H9 (cell line): ENCODE measurements at regions not wholly inside any gene's neighbourhood (a gene's known extent, or its start where the extent isn't known, plus 50 kb on each side); places are given as distances from the start of the nearest gene placed in this dataset.

Experiments used
- DNase-seq: peaks from one replicate; pipeline ENCODE4 v3.0.0-alpha.2; 2017
- H2AFZ ChIP-seq: one replicate; pipeline ENCODE4 v1.6.1; 2013; ENCODE audit warnings: mild to moderate bottlenecking, low read length, control low read depth, moderate library complexity
- H2AK5ac ChIP-seq: 2 replicates; pipeline ENCODE4 v1.6.1; 2013; ENCODE audit warnings: low read length, control low read depth, mixed read lengths; ENCODE audit not compliant: insufficient read length
- H2BK120ac ChIP-seq: one replicate; pipeline ENCODE4 v1.6.1; 2013; ENCODE audit warnings: low read depth, mild to moderate bottlenecking, low read length, control low read depth, inconsistent platforms; ENCODE audit not compliant: poor library complexity, severe bottlenecking
- H2BK12ac ChIP-seq: 2 replicates; pipeline ENCODE4 v1.6.1; 2013; ENCODE audit warnings: low read length, control low read depth, mixed read lengths, low read depth; ENCODE audit not compliant: insufficient read length
- H2BK15ac ChIP-seq: 2 replicates; pipeline ENCODE4 v1.6.1; 2013; ENCODE audit warnings: low read depth, low read length, control low read depth
- H2BK20ac ChIP-seq: one replicate; pipeline ENCODE4 v1.6.1; 2013; ENCODE audit warnings: low read depth, mild to moderate bottlenecking, low read length, control low read depth, inconsistent platforms; ENCODE audit not compliant: poor library complexity, severe bottlenecking
- H2BK5ac ChIP-seq: 2 replicates; pipeline ENCODE4 v1.6.1; 2013; ENCODE audit warnings: low read length, control low read depth, mixed read lengths; ENCODE audit not compliant: insufficient read length
- H3K14ac ChIP-seq: 2 replicates; pipeline ENCODE4 v1.6.1; 2013; ENCODE audit warnings: low read length, control low read depth; ENCODE audit not compliant: insufficient read depth
- H3K18ac ChIP-seq: 2 replicates; pipeline ENCODE4 v1.6.1; 2013; ENCODE audit warnings: low read depth, mild to moderate bottlenecking, mixed read lengths, low read length, control low read depth; ENCODE audit not compliant: insufficient read length
- H3K23ac ChIP-seq: 2 replicates; pipeline ENCODE4 v1.6.1; 2013; ENCODE audit warnings: low read length, control low read depth, mixed read lengths, low read depth; ENCODE audit not compliant: insufficient read length
- H3K23me2 ChIP-seq: 2 replicates; pipeline ENCODE4 v1.6.1; 2013; ENCODE audit warnings: low read depth, mild to moderate bottlenecking, mixed read lengths, low read length, control low read depth; ENCODE audit not compliant: insufficient read length, poor library complexity, severe bottlenecking
- H3K27ac ChIP-seq: 2 replicates; pipeline ENCODE4 v1.5.1; 2013; ENCODE audit warnings: low read length, control low read depth, mixed read lengths, low read depth; ENCODE audit not compliant: insufficient read length
- H3K27me3 ChIP-seq: 2 replicates; pipeline ENCODE4 v1.6.1; 2013; ENCODE audit warnings: low read length, control low read depth, inconsistent platforms; ENCODE audit not compliant: insufficient read depth
- H3K4ac ChIP-seq: 2 replicates; pipeline ENCODE4 v1.6.1; 2013; ENCODE audit warnings: low read depth, mild to moderate bottlenecking, control low read depth, inconsistent platforms, low read length, moderate library complexity
- H3K4me1 ChIP-seq: 2 replicates; pipeline ENCODE4 v1.6.1; 2013; ENCODE audit warnings: low read length, control low read depth, inconsistent platforms; ENCODE audit not compliant: insufficient read depth
- H3K4me2 ChIP-seq: 2 replicates; pipeline ENCODE4 v1.6.1; 2013; ENCODE audit warnings: low read length, control low read depth, mixed read lengths; ENCODE audit not compliant: insufficient read length, insufficient read depth
- H3K56ac ChIP-seq: 2 replicates; pipeline ENCODE4 v1.6.1; 2013; ENCODE audit warnings: low read depth, mild to moderate bottlenecking, mixed read lengths, low read length, control low read depth; ENCODE audit not compliant: insufficient read length
- H3K79me1 ChIP-seq: 2 replicates; pipeline ENCODE4 v1.6.1; 2013; ENCODE audit warnings: low read depth, mild to moderate bottlenecking, moderate library complexity, low read length, control low read depth, inconsistent platforms; ENCODE audit not compliant: insufficient read depth, poor library complexity, severe bottlenecking
- H3K79me2 ChIP-seq: 2 replicates; pipeline ENCODE4 v1.6.1; 2013; ENCODE audit warnings: low read length, control low read depth, inconsistent platforms; ENCODE audit not compliant: insufficient read depth
- H3K9ac ChIP-seq: 2 replicates; pipeline ENCODE4 v1.6.1; 2013; ENCODE audit warnings: low read length, control low read depth, mixed read lengths; ENCODE audit not compliant: insufficient read length; ENCODE audit errors: extremely low read depth
- H3K9me3 ChIP-seq: one replicate; pipeline ENCODE4 v1.6.1; 2013; ENCODE audit warnings: low read depth, low read length, inconsistent platforms; ENCODE audit not compliant: control insufficient read depth
- H3T11ph ChIP-seq: one replicate; pipeline ENCODE4 v1.6.1; 2013; ENCODE audit warnings: mild to moderate bottlenecking, low read length, control low read depth, inconsistent platforms
- H4K20me1 ChIP-seq: one replicate; pipeline ENCODE4 v1.6.1; 2013; ENCODE audit not compliant: control insufficient read depth, insufficient read length, insufficient read depth
- H4K5ac ChIP-seq: 2 replicates; pipeline ENCODE4 v1.6.1; 2013; ENCODE audit warnings: low read depth, mild to moderate bottlenecking, mixed read lengths, low read length, control low read depth; ENCODE audit not compliant: insufficient read length
- H4K8ac ChIP-seq: replicated peaks from 2 replicates; pipeline ENCODE4 v1.6.1; 2013; ENCODE audit warnings: low read length, control low read depth, mixed read lengths, low read depth; ENCODE audit not compliant: insufficient read length
- H4K91ac ChIP-seq: 2 replicates; pipeline ENCODE4 v1.6.1; 2013; ENCODE audit warnings: low read depth, mild to moderate bottlenecking, moderate library complexity, mixed read lengths, low read length, control low read depth; ENCODE audit not compliant: insufficient read length
- H3K27ac Mint-ChIP-seq, 3 experiments: 2 replicates in 2 of 3; 3 replicates in 1 of 3; pipeline ENCODE4 v1.8.0; 2020 to 2021; ENCODE audit warnings: mixed read lengths in 3 of 3, mild to moderate bottlenecking in 1 of 3, moderate library complexity in 1 of 3
- H3K27me3 Mint-ChIP-seq: 2 replicates; pipeline ENCODE4 v1.8.0; 2021; ENCODE audit warnings: low read depth, mild to moderate bottlenecking, moderate library complexity, mixed read lengths
- H3K36me3 Mint-ChIP-seq, 3 experiments: 2 replicates in 2 of 3; 3 replicates in 1 of 3; pipeline ENCODE4 v1.8.0; 2020 to 2021; ENCODE audit warnings: low read depth in 3 of 3, mixed read lengths in 3 of 3; ENCODE audit not compliant: insufficient read depth in 1 of 3
- H3K4me1 Mint-ChIP-seq, 2 experiments: 2 replicates each; pipeline ENCODE4 v1.8.0; 2020; ENCODE audit warnings: mixed read lengths in 2 of 2
- H3K4me3 Mint-ChIP-seq, 2 experiments: 2 replicates in 1 of 2; 3 replicates in 1 of 2; pipeline ENCODE4 v1.8.0; 2020 to 2021; ENCODE audit warnings: mild to moderate bottlenecking in 2 of 2, mixed read lengths in 2 of 2, moderate library complexity in 1 of 2
- H3K9me3 Mint-ChIP-seq, 2 experiments: 2 replicates in 1 of 2; 3 replicates in 1 of 2; pipeline ENCODE4 v1.8.0; 2020; ENCODE audit warnings: mild to moderate bottlenecking in 2 of 2, mixed read lengths in 2 of 2, moderate library complexity in 1 of 2
- WGBS: extraction: QIAGEN DNeasy Blood & Tissue Kit; methylation state at CpG from one replicate; pipeline ENCODE4 v1.1.7; 2013; ENCODE audit warnings: missing lambda C conversion rate, low lambda C conversion rate, mixed read lengths; ENCODE audit not compliant: insufficient read length; ENCODE audit errors: extremely low coverage; 5-methylcytosine and 5-hydroxymethylcytosine counted together
- TF ChIP-seq, protein P1 (sequence below): fragments of 200-600 bp; sonication (generic); conservative IDR thresholded peaks from 3 replicates; pipeline ENCODE4 v1.8.0; 2021; ENCODE audit warnings: antibody characterized with exemption, mild to moderate bottlenecking

DNA sequence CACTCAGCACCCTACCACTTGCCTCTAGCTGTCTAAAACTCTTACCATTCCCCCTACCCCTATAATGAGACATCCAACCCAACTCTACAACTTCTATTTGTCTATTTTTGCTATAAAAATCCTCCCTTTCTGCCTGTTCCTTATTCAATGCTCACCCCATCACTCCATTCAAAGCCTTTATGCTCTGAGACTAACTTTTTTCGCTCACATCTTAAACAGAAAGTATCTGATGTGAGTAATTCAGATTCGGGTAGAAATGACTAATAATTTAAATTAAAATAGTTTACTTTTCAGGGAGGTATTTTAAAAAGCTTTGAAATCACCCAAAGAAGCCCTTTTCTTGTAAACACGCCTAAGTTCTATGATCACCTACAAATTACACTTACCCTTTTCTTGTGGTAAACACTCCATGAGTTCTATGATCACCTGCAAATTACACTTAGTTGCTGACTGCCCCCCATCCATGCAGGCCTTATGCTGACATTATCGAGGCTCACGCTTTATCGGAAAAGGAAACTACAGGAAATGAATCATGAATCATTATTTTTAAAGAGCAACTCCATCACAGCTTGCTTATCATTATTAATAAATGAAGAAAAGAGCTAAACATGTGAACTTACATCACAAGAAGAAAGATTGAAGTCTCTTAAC is 168.7 kb upstream of the PPP1R2C start:
- no peak overlapping the region for H3T11ph ChIP-seq
- no peak overlapping the region for H2BK5ac ChIP-seq
- no peak overlapping the region for H2BK15ac ChIP-seq
- no peak overlapping the region for H2AK5ac ChIP-seq
- H3K14ac ChIP-seq: no peak overlapping the region
- H3K27ac ChIP-seq: no peak overlapping the region
- no peak overlapping the region for H4K91ac ChIP-seq
- peaks cover 0 to 56% of the 10 kb centered on the region in 2 experiments; a peak in 4 of 5 replicates for H3K9me3 Mint-ChIP-seq
- H3K79me1 ChIP-seq: no peaks in the 10 kb centered on the region
- H3K4ac ChIP-seq: no peak overlapping the region
- H3K9ac ChIP-seq: no peak overlapping the region
- H4K20me1 ChIP-seq: no peaks in the 10 kb centered on the region
- H3K4me1 Mint-ChIP-seq: peaks cover 30 to 41% of the 10 kb centered on the region in 2 experiments
- no peak overlapping the region for H2BK20ac ChIP-seq
- H3K56ac ChIP-seq: no peak overlapping the region
- no peak overlapping the region for H3K27ac Mint-ChIP-seq
- no peak overlapping the region for H3K4me3 Mint-ChIP-seq
- no peak for DNase-seq
- H4K5ac ChIP-seq: no peak overlapping the region
- H3K27me3 Mint-ChIP-seq: peaks cover 1% of the 10 kb centered on the region; the same call in 1 of the 2 replicates
- peaks cover 0 to 11% (median 5%) of the 10 kb centered on the region in 3 experiments; a peak in 6 of 7 replicates for H3K36me3 Mint-ChIP-seq
- H2AFZ ChIP-seq: no peak overlapping the region
- no peaks in the 10 kb centered on the region for H3K27me3 ChIP-seq
- no peak overlapping the region for H3K23ac ChIP-seq
- H3K4me2 ChIP-seq: no peak overlapping the region
- no CpG with 5 or more reads among the region's 6 CpGs for WGBS
- no peaks in the 10 kb centered on the region for H3K9me3 ChIP-seq
- H4K8ac ChIP-seq: no peak overlapping the region
- H2BK120ac ChIP-seq: no peak overlapping the region
- no peaks in the 10 kb centered on the region for H3K79me2 ChIP-seq
- no peaks in the 10 kb centered on the region for H3K23me2 ChIP-seq
- TF ChIP-seq, protein P1, sequence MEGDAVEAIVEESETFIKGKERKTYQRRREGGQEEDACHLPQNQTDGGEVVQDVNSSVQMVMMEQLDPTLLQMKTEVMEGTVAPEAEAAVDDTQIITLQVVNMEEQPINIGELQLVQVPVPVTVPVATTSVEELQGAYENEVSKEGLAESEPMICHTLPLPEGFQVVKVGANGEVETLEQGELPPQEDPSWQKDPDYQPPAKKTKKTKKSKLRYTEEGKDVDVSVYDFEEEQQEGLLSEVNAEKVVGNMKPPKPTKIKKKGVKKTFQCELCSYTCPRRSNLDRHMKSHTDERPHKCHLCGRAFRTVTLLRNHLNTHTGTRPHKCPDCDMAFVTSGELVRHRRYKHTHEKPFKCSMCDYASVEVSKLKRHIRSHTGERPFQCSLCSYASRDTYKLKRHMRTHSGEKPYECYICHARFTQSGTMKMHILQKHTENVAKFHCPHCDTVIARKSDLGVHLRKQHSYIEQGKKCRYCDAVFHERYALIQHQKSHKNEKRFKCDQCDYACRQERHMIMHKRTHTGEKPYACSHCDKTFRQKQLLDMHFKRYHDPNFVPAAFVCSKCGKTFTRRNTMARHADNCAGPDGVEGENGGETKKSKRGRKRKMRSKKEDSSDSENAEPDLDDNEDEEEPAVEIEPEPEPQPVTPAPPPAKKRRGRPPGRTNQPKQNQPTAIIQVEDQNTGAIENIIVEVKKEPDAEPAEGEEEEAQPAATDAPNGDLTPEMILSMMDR: no peak
- no peak overlapping the region for H2BK12ac ChIP-seq
- H3K18ac ChIP-seq: no peak overlapping the region
- peaks cover 7% of the 10 kb centered on the region; the same call in 1 of the 2 replicates for H3K4me1 ChIP-seq
